ENCODE measurements at regions not wholly inside any gene's neighbourhood (a gene's known extent, or its start where the extent isn't known, plus 50 kb on each side); places are given as distances from the start of the nearest gene placed in this dataset.
"Not testable (repeated sequence)": the region's sequence is repeated elsewhere in the genome, so short reads cannot be mapped to it uniquely, and the experiment has no call there.

- no peak overlapping the region for H2AFZ ChIP-seq (ENCODE audit: low read length, unreplicated experiment)
- no peaks in the 10 kb centered on the region for H3K27me3 ChIP-seq (ENCODE audit: insufficient read depth, low read length)
- no peak overlapping the region for H3K4me3 ChIP-seq (ENCODE audit: low read depth, low read length)
- H3K4me1 ChIP-seq (ENCODE audit: control insufficient read depth, insufficient read depth, low read length, unreplicated experiment): no peaks in the 10 kb centered on the region
- no peaks in the 10 kb centered on the region for H3K36me3 ChIP-seq (ENCODE audit: insufficient read depth, low read length)
- H3K27ac ChIP-seq (ENCODE audit: low read depth, low read length): no peak overlapping the region
- no peaks in the 10 kb centered on the region for H3K79me2 ChIP-seq (ENCODE audit: control insufficient read depth, insufficient read depth, low read length, unreplicated experiment)
Measured at GRCh38 chr7:3112479-3113134, 68.9 kb upstream of the CARD11 start.

- Histone ChIP-seq H3K36me3 (ENCODE audit: insufficient read depth, low read length) (no peaks in the 10 kb centered on the region), H3K4me3 (ENCODE audit: low read depth, low read length) (no peak overlapping the region), H3K27me3 (ENCODE audit: insufficient read depth, low read length) (peaks cover 3% of the 10 kb centered on the region; the same call in 1 of the 2 replicates)
Measured at GRCh38 chr7:3114917-3115316, 71.2 kb upstream of the CARD11 start.

GRCh38 chr7:3117081-3117480 lies 73.4 kb upstream of the CARD11 start:
- H3K79me2 ChIP-seq (ENCODE audit: control insufficient read depth, insufficient read depth, low read length, unreplicated experiment): no peaks in the 10 kb centered on the region
- peaks cover 3% of the 10 kb centered on the region; the same call in 1 of the 2 replicates for H3K27me3 ChIP-seq (ENCODE audit: insufficient read depth, low read length)
- no peak overlapping the region for H2AFZ ChIP-seq (ENCODE audit: low read length, unreplicated experiment)
- no peaks in the 10 kb centered on the region for H3K4me1 ChIP-seq (ENCODE audit: control insufficient read depth, insufficient read depth, low read length, unreplicated experiment)
- no peak overlapping the region for H3K4me3 ChIP-seq (ENCODE audit: low read depth, low read length)
- H3K27ac ChIP-seq (ENCODE audit: low read depth, low read length): no peak overlapping the region
- H3K36me3 ChIP-seq (ENCODE audit: insufficient read depth, low read length): no peaks in the 10 kb centered on the region

More at GRCh38 chr7:3114917-3115316, 71.2 kb upstream of the CARD11 start:
- Histone ChIP-seq H3K27ac (ENCODE audit: low read depth, low read length) (no peak overlapping the region), H3K79me2 (ENCODE audit: control insufficient read depth, insufficient read depth, low read length, unreplicated experiment) (no peaks in the 10 kb centered on the region), H3K4me1 (ENCODE audit: control insufficient read depth, insufficient read depth, low read length, unreplicated experiment) (no peaks in the 10 kb centered on the region), H2AFZ (ENCODE audit: low read length, unreplicated experiment) (no peak overlapping the region)

GRCh38 chr7:3117488-3118231 lies 74.0 kb upstream of the CARD11 start:
- Histone ChIP-seq H3K36me3 (ENCODE audit: insufficient read depth, low read length) (no peaks in the 10 kb centered on the region), H3K4me3 (ENCODE audit: low read depth, low read length) (no peak overlapping the region), H3K4me1 (ENCODE audit: control insufficient read depth, insufficient read depth, low read length, unreplicated experiment) (no peaks in the 10 kb centered on the region), H2AFZ (ENCODE audit: low read length, unreplicated experiment) (no peak overlapping the region), H3K79me2 (ENCODE audit: control insufficient read depth, insufficient read depth, low read length, unreplicated experiment) (no peaks in the 10 kb centered on the region), H3K27me3 (ENCODE audit: insufficient read depth, low read length) (peaks cover 3% of the 10 kb centered on the region; the same call in 1 of the 2 replicates), H3K27ac (ENCODE audit: low read depth, low read length) (no peak overlapping the region)

GRCh38 chr7:3119352-3119927 lies 75.8 kb upstream of the CARD11 start:
- not testable (repeated sequence) for H3K36me3 ChIP-seq (ENCODE audit: insufficient read depth, low read length); H3K27ac ChIP-seq (ENCODE audit: low read depth, low read length); H2AFZ ChIP-seq (ENCODE audit: low read length, unreplicated experiment); H3K79me2 ChIP-seq (ENCODE audit: control insufficient read depth, insufficient read depth, low read length, unreplicated experiment); H3K4me3 ChIP-seq (ENCODE audit: low read depth, low read length); H3K4me1 ChIP-seq (ENCODE audit: control insufficient read depth, insufficient read depth, low read length, unreplicated experiment); H3K27me3 ChIP-seq (ENCODE audit: insufficient read depth, low read length)

GRCh38 chr7:3119963-3120362 lies 76.3 kb upstream of the CARD11 start:
- no peak overlapping the region for H3K27ac ChIP-seq (ENCODE audit: low read depth, low read length)
- H3K4me3 ChIP-seq (ENCODE audit: low read depth, low read length): no peak overlapping the region
- H3K4me1 ChIP-seq (ENCODE audit: control insufficient read depth, insufficient read depth, low read length, unreplicated experiment): no peaks in the 10 kb centered on the region
- no peaks in the 10 kb centered on the region for H3K36me3 ChIP-seq (ENCODE audit: insufficient read depth, low read length)
- peaks cover 3% of the 10 kb centered on the region; the same call in 1 of the 2 replicates for H3K27me3 ChIP-seq (ENCODE audit: insufficient read depth, low read length)
- no peak overlapping the region for H2AFZ ChIP-seq (ENCODE audit: low read length, unreplicated experiment)
- no peaks in the 10 kb centered on the region for H3K79me2 ChIP-seq (ENCODE audit: control insufficient read depth, insufficient read depth, low read length, unreplicated experiment)

- Histone ChIP-seq H3K79me2 (ENCODE audit: control insufficient read depth, insufficient read depth, low read length, unreplicated experiment) (no peaks in the 10 kb centered on the region), H2AFZ (ENCODE audit: low read length, unreplicated experiment) (no peak overlapping the region), H3K4me1 (ENCODE audit: control insufficient read depth, insufficient read depth, low read length, unreplicated experiment) (no peaks in the 10 kb centered on the region), H3K4me3 (ENCODE audit: low read depth, low read length) (no peak overlapping the region), H3K27me3 (ENCODE audit: insufficient read depth, low read length) (peaks cover 3% of the 10 kb centered on the region; the same call in 1 of the 2 replicates), H3K27ac (ENCODE audit: low read depth, low read length) (no peak overlapping the region), H3K36me3 (ENCODE audit: insufficient read depth, low read length) (no peaks in the 10 kb centered on the region)
Measured at GRCh38 chr7:3120513-3120912, 76.8 kb upstream of the CARD11 start.

GRCh38 chr7:3128857-3129490 lies 85.3 kb upstream of the CARD11 start:
- Histone ChIP-seq H3K4me3 (ENCODE audit: low read depth, low read length) (no peak overlapping the region), H3K36me3 (ENCODE audit: insufficient read depth, low read length) (no peaks in the 10 kb centered on the region), H3K79me2 (ENCODE audit: control insufficient read depth, insufficient read depth, low read length, unreplicated experiment) (no peaks in the 10 kb centered on the region), H3K27ac (ENCODE audit: low read depth, low read length) (no peak overlapping the region), H3K4me1 (ENCODE audit: control insufficient read depth, insufficient read depth, low read length, unreplicated experiment) (no peaks in the 10 kb centered on the region), H2AFZ (ENCODE audit: low read length, unreplicated experiment) (no peak overlapping the region), H3K27me3 (ENCODE audit: insufficient read depth, low read length) (peaks cover 5% of the 10 kb centered on the region; the same call in 1 of the 2 replicates)

GRCh38 chr7:3133811-3134385 lies 90.2 kb upstream of the CARD11 start:
- Histone ChIP-seq H2AFZ (ENCODE audit: low read length, unreplicated experiment) (no peak overlapping the region), H3K4me1 (ENCODE audit: control insufficient read depth, insufficient read depth, low read length, unreplicated experiment) (no peaks in the 10 kb centered on the region), H3K27me3 (ENCODE audit: insufficient read depth, low read length) (no peaks in the 10 kb centered on the region; the same call in 1 of the 2 replicates), H3K4me3 (ENCODE audit: low read depth, low read length) (no peak overlapping the region), H3K79me2 (ENCODE audit: control insufficient read depth, insufficient read depth, low read length, unreplicated experiment) (no peaks in the 10 kb centered on the region), H3K36me3 (ENCODE audit: insufficient read depth, low read length) (no peaks in the 10 kb centered on the region), H3K27ac (ENCODE audit: low read depth, low read length) (no peak overlapping the region)

GRCh38 chr7:3134745-3135144 lies 91.1 kb upstream of the CARD11 start:
- Histone ChIP-seq H3K36me3 (ENCODE audit: insufficient read depth, low read length) (no peaks in the 10 kb centered on the region), H3K27me3 (ENCODE audit: insufficient read depth, low read length) (peaks cover 1% of the 10 kb centered on the region; the same call in 1 of the 2 replicates), H3K79me2 (ENCODE audit: control insufficient read depth, insufficient read depth, low read length, unreplicated experiment) (no peaks in the 10 kb centered on the region), H3K4me1 (ENCODE audit: control insufficient read depth, insufficient read depth, low read length, unreplicated experiment) (no peaks in the 10 kb centered on the region), H3K4me3 (ENCODE audit: low read depth, low read length) (no peak overlapping the region), H3K27ac (ENCODE audit: low read depth, low read length) (no peak overlapping the region), H2AFZ (ENCODE audit: low read length, unreplicated experiment) (no peak overlapping the region)
